C1 segment of cervical spinal cord (tissue), 14 donors: ENCODE measurements at regions not wholly inside any gene's neighbourhood (a gene's known extent, or its start where the extent isn't known, plus 50 kb on each side); places are given as distances from the start of the nearest gene placed in this dataset.
"Not testable (repeated sequence)": the region's sequence is repeated elsewhere in the genome, so short reads cannot be mapped to it uniquely, and the experiment has no call there.

Source experiments
- DNase-seq, 14 donors: peaks; one replicate each; lab custom pipeline; 2025; lab: John Stamatoyannopoulos, UW

- DNase-seq = no peak
These were observed 417.3 kb upstream of the NOX3 start for GRCh38 chr6:155872961-155873360.

- DNase-seq = no peak
These were observed 412.0 kb upstream of the NOX3 start for GRCh38 chr6:155867682-155868081.

- not testable (repeated sequence) for DNase-seq
These were observed 411.2 kb upstream of the NOX3 start for GRCh38 chr6:155866676-155867390.

GRCh38 chr6:155861821-155862220 is 406.2 kb upstream of the NOX3 start:
- DNase-seq = no peak

- DNase-seq = not testable (repeated sequence)
These were observed 403.3 kb upstream of the NOX3 start for GRCh38 chr6:155858906-155859305.

- DNase-seq = no peak
These were observed 399.1 kb upstream of the NOX3 start for GRCh38 chr6:155854787-155855186.

GRCh38 chr6:155853011-155853410 is 397.4 kb upstream of the NOX3 start:
- DNase-seq = no peak

GRCh38 chr6:155850408-155850841 is 394.8 kb upstream of the NOX3 start:
- no peak for DNase-seq

GRCh38 chr6:155847711-155848110 is 392.1 kb upstream of the NOX3 start:
- no peak for DNase-seq

- no peak for DNase-seq
These were observed 381.8 kb upstream of the NOX3 start for GRCh38 chr6:155837474-155837873.

- DNase-seq = no peak
These were observed 377.0 kb upstream of the NOX3 start for GRCh38 chr6:155832596-155832995.

GRCh38 chr6:155830531-155830930 is 374.9 kb upstream of the NOX3 start:
- no peak for DNase-seq

- DNase-seq = no peak
These were observed 374.0 kb upstream of the NOX3 start for GRCh38 chr6:155829646-155830045.

- no peak for DNase-seq
These were observed 373.4 kb upstream of the NOX3 start for GRCh38 chr6:155828989-155829388.

- DNase-seq = no peak
These were observed 363.1 kb upstream of the NOX3 start for GRCh38 chr6:155818698-155819097.

GRCh38 chr6:155813548-155813947 is 357.9 kb upstream of the NOX3 start:
- DNase-seq = no peak

GRCh38 chr6:155807243-155807642 is 351.6 kb upstream of the NOX3 start:
- no peak for DNase-seq

GRCh38 chr6:155801046-155801445 is 345.4 kb upstream of the NOX3 start:
- no peak for DNase-seq

GRCh38 chr6:155798876-155799275 is 343.2 kb upstream of the NOX3 start:
- DNase-seq = not testable (repeated sequence)

- DNase-seq = no peak
These were observed 339.6 kb upstream of the NOX3 start for GRCh38 chr6:155795173-155795796.

GRCh38 chr6:155791891-155792290 is 336.3 kb upstream of the NOX3 start:
- DNase-seq = no peak

GRCh38 chr6:155791186-155791585 is 335.5 kb upstream of the NOX3 start:
- DNase-seq = no peak

- DNase-seq = no peak
These were observed 331.5 kb upstream of the NOX3 start for GRCh38 chr6:155787168-155787567.
